ENCODE measurements at regions not wholly inside any gene's neighbourhood (a gene's known extent, or its start where the extent isn't known, plus 50 kb on each side); places are given as distances from the start of the nearest gene placed in this dataset.

- H3K9me3 ChIP-seq (ENCODE audit: control insufficient read depth, low read depth, low read length): no peaks in the 10 kb centered on the region
- H3K9ac ChIP-seq (ENCODE audit: control insufficient read depth, extremely low read depth, insufficient read depth, low read length): peak overlapping the region; percentile 9
- peaks cover 32% of the 10 kb centered on the region for H3K4me1 ChIP-seq (ENCODE audit: control insufficient read depth, extremely low read depth, insufficient read depth, low read length)
- dilution Hi-C loops (cut with MboI; ENCODE audit: extremely low pct_ligation_motif_present, low sequenced_read_pairs): no loop called here
- TF ChIP-seq, protein P1, sequence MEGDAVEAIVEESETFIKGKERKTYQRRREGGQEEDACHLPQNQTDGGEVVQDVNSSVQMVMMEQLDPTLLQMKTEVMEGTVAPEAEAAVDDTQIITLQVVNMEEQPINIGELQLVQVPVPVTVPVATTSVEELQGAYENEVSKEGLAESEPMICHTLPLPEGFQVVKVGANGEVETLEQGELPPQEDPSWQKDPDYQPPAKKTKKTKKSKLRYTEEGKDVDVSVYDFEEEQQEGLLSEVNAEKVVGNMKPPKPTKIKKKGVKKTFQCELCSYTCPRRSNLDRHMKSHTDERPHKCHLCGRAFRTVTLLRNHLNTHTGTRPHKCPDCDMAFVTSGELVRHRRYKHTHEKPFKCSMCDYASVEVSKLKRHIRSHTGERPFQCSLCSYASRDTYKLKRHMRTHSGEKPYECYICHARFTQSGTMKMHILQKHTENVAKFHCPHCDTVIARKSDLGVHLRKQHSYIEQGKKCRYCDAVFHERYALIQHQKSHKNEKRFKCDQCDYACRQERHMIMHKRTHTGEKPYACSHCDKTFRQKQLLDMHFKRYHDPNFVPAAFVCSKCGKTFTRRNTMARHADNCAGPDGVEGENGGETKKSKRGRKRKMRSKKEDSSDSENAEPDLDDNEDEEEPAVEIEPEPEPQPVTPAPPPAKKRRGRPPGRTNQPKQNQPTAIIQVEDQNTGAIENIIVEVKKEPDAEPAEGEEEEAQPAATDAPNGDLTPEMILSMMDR (optimal IDR thresholded peaks at IDR 0.05 in 1 of 3, IDR thresholded peaks at IDR 0.05 in 1 of 3, conservative IDR thresholded peaks at IDR 0.05 in 1 of 3; ENCODE audit: extremely low read depth in 1 of 3, insufficient read depth in 2 of 3, low read length in 3 of 3): no peak
- no peak for TF ChIP-seq EZH2 (IDR thresholded peaks at IDR 0.05; ENCODE audit: low read length)
- no peaks in the 10 kb centered on the region for H3K27me3 ChIP-seq (ENCODE audit: control insufficient read depth, extremely low read depth, insufficient read depth, low read length)
- no peaks in the 10 kb centered on the region for H4K20me1 ChIP-seq (ENCODE audit: control insufficient read depth, extremely low read depth, insufficient read depth, low read length)
- no peak overlapping the region for H2AFZ ChIP-seq (ENCODE audit: control insufficient read depth, low read length)
- H3K4me3 ChIP-seq (ENCODE audit: control insufficient read depth in 2 of 3, extremely low read depth in 1 of 3, insufficient read depth in 2 of 3, low read depth in 1 of 3, low read length in 3 of 3): peak overlapping the region in 1 of 3 experiments; percentile 18
- H3K79me2 ChIP-seq (ENCODE audit: control insufficient read depth, insufficient read depth, low read length): no peaks in the 10 kb centered on the region
- H3K4me2 ChIP-seq (ENCODE audit: control insufficient read depth, extremely low read depth, insufficient read depth, low read depth, low read length): peak overlapping the region; percentile 68
- DNase-seq (ENCODE audit: low read depth, low spot score): peak; percentile 69
- peak; percentile 63 for FAIRE-seq
- no peaks in the 10 kb centered on the region for H3K36me3 ChIP-seq (ENCODE audit: control insufficient read depth in 2 of 2, extremely low read depth in 1 of 2, insufficient read depth in 2 of 2, low read length in 2 of 2)
- H3K9me1 ChIP-seq (ENCODE audit: control insufficient read depth, extremely low read depth, insufficient read depth, low read length): no peaks in the 10 kb centered on the region
- peak overlapping the region; percentile 86 for H3K27ac ChIP-seq (ENCODE audit: control insufficient read depth, insufficient read depth, low read length)
These were observed 636.9 kb downstream of the PLCL1 start for GRCh38 chr2:198441246-198441645.

GRCh38 chr2:198440833-198441232 is 636.4 kb downstream of the PLCL1 start:
- DNase-seq (ENCODE audit: low read depth, low spot score) (peak; percentile 69), FAIRE-seq (no peak)
- H3K9me1 ChIP-seq (ENCODE audit: control insufficient read depth, extremely low read depth, insufficient read depth, low read length): no peaks in the 10 kb centered on the region
- no peaks in the 10 kb centered on the region for H3K36me3 ChIP-seq (ENCODE audit: control insufficient read depth in 2 of 2, extremely low read depth in 1 of 2, insufficient read depth in 2 of 2, low read length in 2 of 2)
- no peaks in the 10 kb centered on the region for H4K20me1 ChIP-seq (ENCODE audit: control insufficient read depth, extremely low read depth, insufficient read depth, low read length)
- no peak overlapping the region for H2AFZ ChIP-seq (ENCODE audit: control insufficient read depth, low read length)
- H3K9me3 ChIP-seq (ENCODE audit: control insufficient read depth, low read depth, low read length): no peaks in the 10 kb centered on the region
- H3K4me3 ChIP-seq (ENCODE audit: control insufficient read depth in 2 of 3, extremely low read depth in 1 of 3, insufficient read depth in 2 of 3, low read depth in 1 of 3, low read length in 3 of 3): peak overlapping the region in 1 of 3 experiments; percentile 18
- TF ChIP-seq, protein P1 (optimal IDR thresholded peaks at IDR 0.05 in 1 of 3, IDR thresholded peaks at IDR 0.05 in 1 of 3, conservative IDR thresholded peaks at IDR 0.05 in 1 of 3; ENCODE audit: extremely low read depth in 1 of 3, insufficient read depth in 2 of 3, low read length in 3 of 3): no peak
- TF ChIP-seq EZH2 (IDR thresholded peaks at IDR 0.05; ENCODE audit: low read length): no peak
- peak overlapping the region; percentile 68 for H3K4me2 ChIP-seq (ENCODE audit: control insufficient read depth, extremely low read depth, insufficient read depth, low read depth, low read length)
- H3K4me1 ChIP-seq (ENCODE audit: control insufficient read depth, extremely low read depth, insufficient read depth, low read length): peaks cover 32% of the 10 kb centered on the region
- no peaks in the 10 kb centered on the region for H3K27me3 ChIP-seq (ENCODE audit: control insufficient read depth, extremely low read depth, insufficient read depth, low read length)
- no peaks in the 10 kb centered on the region for H3K79me2 ChIP-seq (ENCODE audit: control insufficient read depth, insufficient read depth, low read length)
- H3K27ac ChIP-seq (ENCODE audit: control insufficient read depth, insufficient read depth, low read length): peak overlapping the region; percentile 86
- peak overlapping the region; percentile 9 for H3K9ac ChIP-seq (ENCODE audit: control insufficient read depth, extremely low read depth, insufficient read depth, low read length)
- dilution Hi-C loops (cut with MboI; ENCODE audit: extremely low pct_ligation_motif_present, low sequenced_read_pairs): no loop called here

All from keratinocyte (primary cell).